NOMO-1 (cell line): ENCODE measurements at regions not wholly inside any gene's neighbourhood (a gene's known extent, or its start where the extent isn't known, plus 50 kb on each side); places are given as distances from the start of the nearest gene placed in this dataset.
A peak's percentile ranks its signal among the peaks of the same experiment; 100 is the strongest.
"Not testable (repeated sequence)": the region's sequence is repeated elsewhere in the genome, so short reads cannot be mapped to it uniquely, and the experiment has no call there.

Experiments used
- DNase-seq, 2 experiments: peaks; one replicate each; lab custom pipeline; 2025; ENCODE audit not compliant: unreplicated experiment in 2 of 2; lab: John Stamatoyannopoulos, UW

- DNase-seq: no peak
Measured at GRCh38 chr12:28689398-28690175, 459.5 kb upstream of the FAR2 start.

- no peak for DNase-seq
Measured at GRCh38 chr12:28693565-28694219, 455.4 kb upstream of the FAR2 start.

GRCh38 chr12:28698553-28698952, 450.5 kb upstream of the FAR2 start:
- DNase-seq: no peak

GRCh38 chr12:28699029-28699428, 450.0 kb upstream of the FAR2 start:
- no peak for DNase-seq

GRCh38 chr12:28700161-28700560, 448.9 kb upstream of the FAR2 start:
- DNase-seq: no peak

GRCh38 chr12:28704477-28705169, 444.5 kb upstream of the FAR2 start:
- DNase-seq: no peak

GRCh38 chr12:28708918-28709371, 440.1 kb upstream of the FAR2 start:
- DNase-seq: peak in 1 of 2 experiments; percentile 17

GRCh38 chr12:28709986-28710685, 438.9 kb upstream of the FAR2 start:
- DNase-seq: no peak

- no peak for DNase-seq
Measured at GRCh38 chr12:28710882-28711281, 438.2 kb upstream of the FAR2 start.

GRCh38 chr12:28711421-28711820, 437.7 kb upstream of the FAR2 start:
- no peak for DNase-seq

GRCh38 chr12:28742791-28743190, 406.3 kb upstream of the FAR2 start:
- no peak for DNase-seq

- no peak for DNase-seq
Measured at GRCh38 chr12:28746734-28747325, 402.2 kb upstream of the FAR2 start.

- peak in 1 of 2 experiments; percentile 62 for DNase-seq
Measured at GRCh38 chr12:28750946-28751685, 398.0 kb upstream of the FAR2 start.

- DNase-seq: no peak
Measured at GRCh38 chr12:28755027-28755426, 394.1 kb upstream of the FAR2 start.

GRCh38 chr12:28759333-28759732, 389.7 kb upstream of the FAR2 start:
- no peak for DNase-seq

GRCh38 chr12:28760040-28760903, 388.8 kb upstream of the FAR2 start:
- DNase-seq: not testable (repeated sequence)

GRCh38 chr12:28761897-28762296, 387.2 kb upstream of the FAR2 start:
- DNase-seq: not testable (repeated sequence)

- no peak for DNase-seq
Measured at GRCh38 chr12:28766398-28766797, 382.7 kb upstream of the FAR2 start.

- DNase-seq: no peak
Measured at GRCh38 chr12:28767836-28768348, 381.2 kb upstream of the FAR2 start.
